Suprapubic skin (tissue), 3 donors: ENCODE measurements at regions not wholly inside any gene's neighbourhood (a gene's known extent, or its start where the extent isn't known, plus 50 kb on each side); places are given as distances from the start of the nearest gene placed in this dataset.

ENCODE experiments used
- CTCF ChIP-seq, 2 donors: fragments of 200-600 bp in 1 of 2; fragments of 450-650 bp in 1 of 2; sonication (generic) in 1 of 2; IDR thresholded peaks; one replicate each; pipeline ENCODE4 v1.5.1; 2016 to 2019; ENCODE audit warnings: antibody characterized with exemption in 2 of 2, mild to moderate bottlenecking in 1 of 2, moderate library complexity in 1 of 2
- POLR2AphosphoS5 ChIP-seq, 3 donors: sonication (generic); formaldehyde crosslinking; IDR thresholded peaks; one replicate each; pipeline ENCODE4 v1.6.1; 2017; ENCODE audit warnings: antibody characterized with exemption in 3 of 3

GRCh38 chr4:26005764-26006163, 91.7 kb downstream of the SMIM20 start:
- TF ChIP-seq CTCF (IDR thresholded peaks at IDR 0.05), result no peak
- no peak for TF ChIP-seq POLR2AphosphoS5 (IDR thresholded peaks at IDR 0.05)
